ENCODE measurements at regions not wholly inside any gene's neighbourhood (a gene's known extent, or its start where the extent isn't known, plus 50 kb on each side); places are given as distances from the start of the nearest gene placed in this dataset.

- TF ChIP-seq, protein P1, sequence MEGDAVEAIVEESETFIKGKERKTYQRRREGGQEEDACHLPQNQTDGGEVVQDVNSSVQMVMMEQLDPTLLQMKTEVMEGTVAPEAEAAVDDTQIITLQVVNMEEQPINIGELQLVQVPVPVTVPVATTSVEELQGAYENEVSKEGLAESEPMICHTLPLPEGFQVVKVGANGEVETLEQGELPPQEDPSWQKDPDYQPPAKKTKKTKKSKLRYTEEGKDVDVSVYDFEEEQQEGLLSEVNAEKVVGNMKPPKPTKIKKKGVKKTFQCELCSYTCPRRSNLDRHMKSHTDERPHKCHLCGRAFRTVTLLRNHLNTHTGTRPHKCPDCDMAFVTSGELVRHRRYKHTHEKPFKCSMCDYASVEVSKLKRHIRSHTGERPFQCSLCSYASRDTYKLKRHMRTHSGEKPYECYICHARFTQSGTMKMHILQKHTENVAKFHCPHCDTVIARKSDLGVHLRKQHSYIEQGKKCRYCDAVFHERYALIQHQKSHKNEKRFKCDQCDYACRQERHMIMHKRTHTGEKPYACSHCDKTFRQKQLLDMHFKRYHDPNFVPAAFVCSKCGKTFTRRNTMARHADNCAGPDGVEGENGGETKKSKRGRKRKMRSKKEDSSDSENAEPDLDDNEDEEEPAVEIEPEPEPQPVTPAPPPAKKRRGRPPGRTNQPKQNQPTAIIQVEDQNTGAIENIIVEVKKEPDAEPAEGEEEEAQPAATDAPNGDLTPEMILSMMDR (IDR thresholded peaks at IDR 0.05; ENCODE audit: poor library complexity, severe bottlenecking): no peak
- no peak for TF ChIP-seq EZH2 (IDR thresholded peaks at IDR 0.05; ENCODE audit: borderline replicate concordance, insufficient read depth, low read length, poor library complexity, severe bottlenecking)
- TF ChIP-seq, protein P2, sequence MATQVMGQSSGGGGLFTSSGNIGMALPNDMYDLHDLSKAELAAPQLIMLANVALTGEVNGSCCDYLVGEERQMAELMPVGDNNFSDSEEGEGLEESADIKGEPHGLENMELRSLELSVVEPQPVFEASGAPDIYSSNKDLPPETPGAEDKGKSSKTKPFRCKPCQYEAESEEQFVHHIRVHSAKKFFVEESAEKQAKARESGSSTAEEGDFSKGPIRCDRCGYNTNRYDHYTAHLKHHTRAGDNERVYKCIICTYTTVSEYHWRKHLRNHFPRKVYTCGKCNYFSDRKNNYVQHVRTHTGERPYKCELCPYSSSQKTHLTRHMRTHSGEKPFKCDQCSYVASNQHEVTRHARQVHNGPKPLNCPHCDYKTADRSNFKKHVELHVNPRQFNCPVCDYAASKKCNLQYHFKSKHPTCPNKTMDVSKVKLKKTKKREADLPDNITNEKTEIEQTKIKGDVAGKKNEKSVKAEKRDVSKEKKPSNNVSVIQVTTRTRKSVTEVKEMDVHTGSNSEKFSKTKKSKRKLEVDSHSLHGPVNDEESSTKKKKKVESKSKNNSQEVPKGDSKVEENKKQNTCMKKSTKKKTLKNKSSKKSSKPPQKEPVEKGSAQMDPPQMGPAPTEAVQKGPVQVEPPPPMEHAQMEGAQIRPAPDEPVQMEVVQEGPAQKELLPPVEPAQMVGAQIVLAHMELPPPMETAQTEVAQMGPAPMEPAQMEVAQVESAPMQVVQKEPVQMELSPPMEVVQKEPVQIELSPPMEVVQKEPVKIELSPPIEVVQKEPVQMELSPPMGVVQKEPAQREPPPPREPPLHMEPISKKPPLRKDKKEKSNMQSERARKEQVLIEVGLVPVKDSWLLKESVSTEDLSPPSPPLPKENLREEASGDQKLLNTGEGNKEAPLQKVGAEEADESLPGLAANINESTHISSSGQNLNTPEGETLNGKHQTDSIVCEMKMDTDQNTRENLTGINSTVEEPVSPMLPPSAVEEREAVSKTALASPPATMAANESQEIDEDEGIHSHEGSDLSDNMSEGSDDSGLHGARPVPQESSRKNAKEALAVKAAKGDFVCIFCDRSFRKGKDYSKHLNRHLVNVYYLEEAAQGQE (IDR thresholded peaks at IDR 0.05; ENCODE audit: borderline replicate concordance): no peak
Measured at GRCh38 chr5:26740182-26740581, 298.2 kb downstream of the CDH9 start.
